ENCODE measurements at regions not wholly inside any gene's neighbourhood (a gene's known extent, or its start where the extent isn't known, plus 50 kb on each side); places are given as distances from the start of the nearest gene placed in this dataset.
"Not testable (repeated sequence)": the region's sequence is repeated elsewhere in the genome, so short reads cannot be mapped to it uniquely, and the experiment has no call there.

DNA sequence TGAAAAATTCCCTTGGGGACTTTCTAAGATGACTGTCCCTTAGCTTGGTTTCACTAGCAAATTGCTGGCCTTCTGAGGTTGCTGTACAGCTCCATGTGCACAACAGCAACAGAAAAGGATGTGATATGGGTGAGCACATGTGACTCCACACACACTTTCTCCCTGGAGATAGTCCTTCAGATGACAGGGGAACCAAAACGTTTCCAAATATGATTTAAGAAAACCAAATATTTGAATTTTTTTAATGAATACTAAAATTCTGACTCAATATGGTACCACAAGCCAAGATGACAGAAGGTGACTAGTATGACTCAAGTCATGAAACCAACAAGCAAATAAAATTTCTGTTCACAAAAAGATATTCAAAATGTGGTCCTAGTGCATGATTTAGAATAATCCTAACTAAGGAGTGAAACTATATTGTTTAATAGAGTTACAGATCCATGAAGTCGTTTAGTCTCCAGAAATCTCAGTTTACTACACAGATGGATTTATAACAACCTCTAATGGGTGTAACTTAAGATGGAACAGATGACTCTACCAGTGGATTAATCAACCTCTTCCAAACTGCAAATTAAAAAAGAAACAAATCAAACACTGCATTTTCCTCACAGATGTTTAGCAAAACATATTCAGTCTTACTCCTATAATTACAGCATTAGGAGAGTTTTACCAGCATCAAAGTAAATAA is 144.8 kb upstream of the PIK3R1 start:
- DNase-seq (ENCODE audit: low read depth) = no peak
- TF ChIP-seq CTCF (IDR thresholded peaks at IDR 0.05; ENCODE audit: insufficient read depth, low read depth, low read length, missing control alignments) = no peak
- H3K4me3 ChIP-seq (ENCODE audit: low read length) = no peak overlapping the region

DNA sequence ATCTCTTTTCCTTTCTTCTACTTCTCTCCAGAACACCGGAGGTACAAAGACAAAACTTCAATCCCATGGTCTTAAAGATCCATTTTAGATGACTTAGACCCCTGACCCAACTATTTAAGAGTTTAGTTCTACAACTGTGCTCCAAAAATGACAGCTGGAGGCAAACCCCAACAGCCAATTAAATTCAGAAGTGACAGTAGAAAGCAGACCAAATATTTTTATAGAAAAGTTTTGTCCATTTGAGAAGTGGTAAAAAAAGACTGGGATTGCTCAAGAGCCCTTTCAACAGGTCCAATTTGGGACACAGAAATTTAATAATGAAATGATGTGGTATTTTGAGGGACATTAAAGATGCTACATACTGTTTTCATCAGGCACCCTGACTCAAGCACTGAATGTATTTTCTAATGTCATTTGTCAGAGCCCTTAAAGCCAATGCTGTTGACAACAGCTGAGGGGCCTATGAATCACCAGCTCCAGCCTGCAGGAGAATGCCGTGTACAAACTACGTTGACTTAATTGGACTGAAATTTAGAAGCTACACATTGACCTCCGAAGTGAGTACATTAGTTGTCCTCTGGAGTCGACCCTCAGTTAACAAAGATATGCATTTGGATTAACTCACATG is 147.5 kb upstream of the PIK3R1 start:
- DNase-seq (ENCODE audit: low read depth) = no peak
- H3K4me3 ChIP-seq (ENCODE audit: low read length) = no peak overlapping the region
- no peak for TF ChIP-seq CTCF (IDR thresholded peaks at IDR 0.05; ENCODE audit: insufficient read depth, low read depth, low read length, missing control alignments)

DNA sequence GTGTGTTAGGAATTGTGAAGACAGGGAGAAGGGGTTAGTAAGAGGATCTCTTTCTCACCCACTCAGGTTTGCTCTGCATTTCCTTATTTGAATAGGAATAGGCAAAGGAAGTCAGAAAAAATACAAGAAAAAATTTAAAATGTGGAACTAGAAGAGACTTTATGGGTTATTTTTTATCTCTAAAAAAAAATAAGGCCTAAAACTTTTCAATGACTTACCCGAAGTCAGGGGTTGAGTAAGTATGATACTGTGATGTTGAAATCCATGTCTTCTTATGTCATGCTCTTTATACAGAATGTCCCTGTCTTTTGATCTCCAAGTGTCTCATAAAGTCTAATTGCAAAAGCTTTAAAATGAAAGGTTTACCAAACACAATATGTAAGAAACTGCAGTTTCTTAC is 148.3 kb upstream of the PIK3R1 start:
- DNase-seq (ENCODE audit: low read depth) = peak; percentile 47
- H3K4me3 ChIP-seq (ENCODE audit: low read length) = no peak overlapping the region
- no peak for TF ChIP-seq CTCF (IDR thresholded peaks at IDR 0.05; ENCODE audit: insufficient read depth, low read depth, low read length, missing control alignments)

DNA sequence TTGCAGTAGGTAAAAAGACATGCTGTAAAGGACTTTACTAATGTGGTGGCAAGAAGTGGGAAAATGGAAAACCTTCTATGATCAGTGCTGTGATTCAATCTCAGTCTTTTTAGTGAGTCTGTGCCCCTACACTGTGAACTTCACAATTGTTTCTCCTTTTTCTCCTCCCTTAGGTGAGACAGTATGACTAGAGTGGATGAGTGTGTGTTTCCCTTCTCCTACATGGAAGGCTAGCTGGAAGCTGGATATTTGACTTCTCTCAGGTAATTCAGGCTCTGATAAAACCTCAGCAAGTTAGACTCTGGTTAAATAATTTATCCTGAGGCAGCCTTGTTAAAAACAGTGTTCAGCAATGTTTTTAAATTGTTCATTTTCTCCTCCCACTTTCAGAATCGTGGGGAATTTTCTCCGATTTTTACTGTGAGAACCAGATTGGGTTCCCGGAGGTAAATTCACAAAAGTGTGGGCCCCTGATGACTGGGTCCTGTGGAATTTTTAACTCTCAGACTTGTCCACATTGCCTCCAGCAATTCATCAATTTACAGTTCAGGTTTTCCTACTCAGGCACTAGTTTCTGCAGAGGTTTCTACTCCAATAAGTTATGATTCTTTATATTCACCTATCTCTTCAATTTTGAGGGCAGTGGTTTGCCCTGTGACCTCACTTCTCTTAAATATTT is 149.1 kb upstream of the PIK3R1 start:
- no peak overlapping the region for H3K4me3 ChIP-seq (ENCODE audit: low read length)
- TF ChIP-seq CTCF (IDR thresholded peaks at IDR 0.05; ENCODE audit: insufficient read depth, low read depth, low read length, missing control alignments) = no peak
- DNase-seq (ENCODE audit: low read depth) = peak; percentile 49

GRCh38 chr5:68065321-68065720 is 150.2 kb upstream of the PIK3R1 start:
- not testable (repeated sequence) for DNase-seq (ENCODE audit: low read depth); H3K4me3 ChIP-seq (ENCODE audit: low read length)

GRCh38 chr5:68060382-68060781 is 155.2 kb upstream of the PIK3R1 start:
- no peak overlapping the region for H3K4me3 ChIP-seq (ENCODE audit: low read length)
- no peak for DNase-seq (ENCODE audit: low read depth)
- TF ChIP-seq CTCF (IDR thresholded peaks at IDR 0.05; ENCODE audit: insufficient read depth, low read depth, low read length, missing control alignments) = no peak

GRCh38 chr5:68057191-68057590 is 158.4 kb upstream of the PIK3R1 start:
- no peak for DNase-seq (ENCODE audit: low read depth)
- TF ChIP-seq CTCF (IDR thresholded peaks at IDR 0.05; ENCODE audit: insufficient read depth, low read depth, low read length, missing control alignments) = no peak
- no peak overlapping the region for H3K4me3 ChIP-seq (ENCODE audit: low read length)
